NCI-H460 (cell line): ENCODE measurements at regions not wholly inside any gene's neighbourhood (a gene's known extent, or its start where the extent isn't known, plus 50 kb on each side); places are given as distances from the start of the nearest gene placed in this dataset.

Source experiments
- DNase-seq: peaks from one replicate; pipeline ENCODE4 v3.0.0-alpha.2; 2016; ENCODE audit warnings: low read depth; ENCODE audit errors: extremely low read depth

GRCh38 chr1:55624766-55625165 lies 409.6 kb upstream of the USP24 start:
- DNase-seq = no peak

GRCh38 chr1:55623311-55623710 lies 408.1 kb upstream of the USP24 start:
- DNase-seq = no peak

- no peak for DNase-seq
Observed at GRCh38 chr1:55622074-55622473, 406.9 kb upstream of the USP24 start.

- DNase-seq = no peak
Observed at GRCh38 chr1:55618199-55618598, 403.0 kb upstream of the USP24 start.

- no peak for DNase-seq
Observed at GRCh38 chr1:55617288-55617982, 402.3 kb upstream of the USP24 start.

- no peak for DNase-seq
Observed at GRCh38 chr1:55612988-55613387, 397.8 kb upstream of the USP24 start.

- DNase-seq = no peak
Observed at GRCh38 chr1:55611123-55611522, 396.0 kb upstream of the USP24 start.

GRCh38 chr1:55610203-55610602 lies 395.0 kb upstream of the USP24 start:
- no peak for DNase-seq

- DNase-seq = no peak
Observed at GRCh38 chr1:55609630-55610029, 394.5 kb upstream of the USP24 start.

GRCh38 chr1:55605155-55605554 lies 390.0 kb upstream of the USP24 start:
- DNase-seq = no peak

GRCh38 chr1:55604749-55605148 lies 389.6 kb upstream of the USP24 start:
- no peak for DNase-seq

- DNase-seq = no peak
Observed at GRCh38 chr1:55604179-55604578, 389.0 kb upstream of the USP24 start.

- no peak for DNase-seq
Observed at GRCh38 chr1:55600242-55600641, 385.1 kb upstream of the USP24 start.

- no peak for DNase-seq
Observed at GRCh38 chr1:55597910-55598309, 382.7 kb upstream of the USP24 start.

GRCh38 chr1:55594701-55595100 lies 379.5 kb upstream of the USP24 start:
- DNase-seq = no peak

GRCh38 chr1:55593298-55593697 lies 378.1 kb upstream of the USP24 start:
- DNase-seq = no peak

- no peak for DNase-seq
Observed at GRCh38 chr1:55592122-55592521, 377.0 kb upstream of the USP24 start.

GRCh38 chr1:55589671-55590297 lies 374.6 kb upstream of the USP24 start:
- no peak for DNase-seq

GRCh38 chr1:55588309-55588708 lies 373.1 kb upstream of the USP24 start:
- DNase-seq = no peak

GRCh38 chr1:55586771-55587170 lies 371.6 kb upstream of the USP24 start:
- DNase-seq = no peak

- no peak for DNase-seq
Observed at GRCh38 chr1:55585402-55585792, 370.2 kb upstream of the USP24 start.

GRCh38 chr1:55584526-55585401 lies 369.6 kb upstream of the USP24 start:
- no peak for DNase-seq
